HepG2 (cell line): ENCODE measurements at regions not wholly inside any gene's neighbourhood (a gene's known extent, or its start where the extent isn't known, plus 50 kb on each side); places are given as distances from the start of the nearest gene placed in this dataset.

Experiments
- DR1 ChIP-seq: sonication (generic); formaldehyde crosslinking; IDR thresholded peaks from 2 replicates; pipeline ENCODE4 v1.8.0; 2021; ENCODE audit warnings: mild to moderate bottlenecking, missing genetic modification reagents, inconsistent platforms
- POLR2A ChIP-seq, 2 experiments: IDR thresholded peaks; 2 replicates each; pipeline ENCODE4 v1.6.1; 2011; ENCODE audit warnings: low read depth in 2 of 2, low read length in 2 of 2, mild to moderate bottlenecking in 1 of 2, moderate library complexity in 1 of 2; ENCODE audit not compliant: insufficient read depth in 1 of 2
- POLR2AphosphoS5 ChIP-seq: IDR thresholded peaks from 2 replicates; pipeline ENCODE4 v1.6.1; 2012; ENCODE audit warnings: low read depth, low read length
- SP2 ChIP-seq: sonication (generic); formaldehyde crosslinking; IDR thresholded peaks from 2 replicates; pipeline ENCODE4 v1.5.1; 2020; ENCODE audit warnings: mild to moderate bottlenecking, missing genetic modification reagents
- ZBTB21 ChIP-seq: sonication (generic); formaldehyde crosslinking; IDR thresholded peaks from 2 replicates; pipeline ENCODE4 v1.4.0; 2020; ENCODE audit warnings: missing genetic modification reagents
- ZBTB7A ChIP-seq: sonication (generic); formaldehyde crosslinking; IDR thresholded peaks from 2 replicates; pipeline ENCODE4 v1.8.0; 2022; ENCODE audit warnings: mild to moderate bottlenecking, missing genetic modification reagents
- TF ChIP-seq, protein P1 (sequence below): IDR thresholded peaks from 2 replicates; pipeline ENCODE4 v1.6.1; 2012; ENCODE audit warnings: inconsistent platforms
- TF ChIP-seq, protein P2 (sequence below): sonication (generic); formaldehyde crosslinking; IDR thresholded peaks from 2 replicates; pipeline ENCODE4 v1.5.0; 2020; ENCODE audit warnings: mild to moderate bottlenecking, missing genetic modification reagents, moderate library complexity
- TF ChIP-seq, protein P3 (sequence below): sonication (generic); formaldehyde crosslinking; IDR thresholded peaks from 2 replicates; pipeline ENCODE4 v1.5.0; 2020; ENCODE audit warnings: missing genetic modification reagents
- TF ChIP-seq, protein P4 (sequence below): sonication (generic); formaldehyde crosslinking; IDR thresholded peaks from 2 replicates; pipeline ENCODE4 v1.9.0; 2022; ENCODE audit warnings: missing genetic modification reagents, mild to moderate bottlenecking, borderline replicate concordance
- TF ChIP-seq, protein P5 (sequence below): sonication (generic); formaldehyde crosslinking; IDR thresholded peaks from 2 replicates; pipeline ENCODE4 v1.5.1; 2020; ENCODE audit warnings: mild to moderate bottlenecking, missing genetic modification reagents, borderline replicate concordance

DNA sequence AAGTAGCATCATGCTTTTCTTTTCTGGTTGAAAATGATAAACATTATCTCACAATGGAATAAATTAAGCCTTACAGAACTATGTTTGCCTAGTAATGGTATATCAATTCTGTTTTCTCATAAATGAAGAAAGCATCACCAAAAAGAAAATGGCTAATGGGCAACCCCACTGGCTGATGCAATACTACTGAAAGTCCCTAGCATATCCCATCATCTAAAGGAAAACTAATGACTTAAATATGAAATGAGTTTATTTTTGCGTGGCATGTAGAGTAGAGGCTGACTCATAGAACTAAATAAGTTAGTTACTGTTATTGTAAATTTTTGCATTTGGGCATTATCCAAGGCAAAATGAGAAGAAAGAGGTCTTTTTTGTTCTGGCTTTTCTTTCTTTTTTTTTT lies 1156.3 kb upstream of the SEL1L start:
- TF ChIP-seq DR1, result no peak
- TF ChIP-seq, protein P1, sequence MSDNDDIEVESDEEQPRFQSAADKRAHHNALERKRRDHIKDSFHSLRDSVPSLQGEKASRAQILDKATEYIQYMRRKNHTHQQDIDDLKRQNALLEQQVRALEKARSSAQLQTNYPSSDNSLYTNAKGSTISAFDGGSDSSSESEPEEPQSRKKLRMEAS, result no peak
- TF ChIP-seq, protein P2, sequence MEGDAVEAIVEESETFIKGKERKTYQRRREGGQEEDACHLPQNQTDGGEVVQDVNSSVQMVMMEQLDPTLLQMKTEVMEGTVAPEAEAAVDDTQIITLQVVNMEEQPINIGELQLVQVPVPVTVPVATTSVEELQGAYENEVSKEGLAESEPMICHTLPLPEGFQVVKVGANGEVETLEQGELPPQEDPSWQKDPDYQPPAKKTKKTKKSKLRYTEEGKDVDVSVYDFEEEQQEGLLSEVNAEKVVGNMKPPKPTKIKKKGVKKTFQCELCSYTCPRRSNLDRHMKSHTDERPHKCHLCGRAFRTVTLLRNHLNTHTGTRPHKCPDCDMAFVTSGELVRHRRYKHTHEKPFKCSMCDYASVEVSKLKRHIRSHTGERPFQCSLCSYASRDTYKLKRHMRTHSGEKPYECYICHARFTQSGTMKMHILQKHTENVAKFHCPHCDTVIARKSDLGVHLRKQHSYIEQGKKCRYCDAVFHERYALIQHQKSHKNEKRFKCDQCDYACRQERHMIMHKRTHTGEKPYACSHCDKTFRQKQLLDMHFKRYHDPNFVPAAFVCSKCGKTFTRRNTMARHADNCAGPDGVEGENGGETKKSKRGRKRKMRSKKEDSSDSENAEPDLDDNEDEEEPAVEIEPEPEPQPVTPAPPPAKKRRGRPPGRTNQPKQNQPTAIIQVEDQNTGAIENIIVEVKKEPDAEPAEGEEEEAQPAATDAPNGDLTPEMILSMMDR (CRISPR knock-in tag), result no peak
- TF ChIP-seq POLR2AphosphoS5, result no peak
- no peak for TF ChIP-seq SP2 (CRISPR knock-in tag)
- no peak for TF ChIP-seq ZBTB7A (CRISPR knock-in tag)
- TF ChIP-seq, protein P3, sequence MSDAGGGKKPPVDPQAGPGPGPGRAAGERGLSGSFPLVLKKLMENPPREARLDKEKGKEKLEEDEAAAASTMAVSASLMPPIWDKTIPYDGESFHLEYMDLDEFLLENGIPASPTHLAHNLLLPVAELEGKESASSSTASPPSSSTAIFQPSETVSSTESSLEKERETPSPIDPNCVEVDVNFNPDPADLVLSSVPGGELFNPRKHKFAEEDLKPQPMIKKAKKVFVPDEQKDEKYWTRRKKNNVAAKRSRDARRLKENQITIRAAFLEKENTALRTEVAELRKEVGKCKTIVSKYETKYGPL (CRISPR knock-in tag), result no peak
- TF ChIP-seq, protein P4, sequence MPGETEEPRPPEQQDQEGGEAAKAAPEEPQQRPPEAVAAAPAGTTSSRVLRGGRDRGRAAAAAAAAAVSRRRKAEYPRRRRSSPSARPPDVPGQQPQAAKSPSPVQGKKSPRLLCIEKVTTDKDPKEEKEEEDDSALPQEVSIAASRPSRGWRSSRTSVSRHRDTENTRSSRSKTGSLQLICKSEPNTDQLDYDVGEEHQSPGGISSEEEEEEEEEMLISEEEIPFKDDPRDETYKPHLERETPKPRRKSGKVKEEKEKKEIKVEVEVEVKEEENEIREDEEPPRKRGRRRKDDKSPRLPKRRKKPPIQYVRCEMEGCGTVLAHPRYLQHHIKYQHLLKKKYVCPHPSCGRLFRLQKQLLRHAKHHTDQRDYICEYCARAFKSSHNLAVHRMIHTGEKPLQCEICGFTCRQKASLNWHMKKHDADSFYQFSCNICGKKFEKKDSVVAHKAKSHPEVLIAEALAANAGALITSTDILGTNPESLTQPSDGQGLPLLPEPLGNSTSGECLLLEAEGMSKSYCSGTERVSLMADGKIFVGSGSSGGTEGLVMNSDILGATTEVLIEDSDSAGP (CRISPR knock-in tag), result no peak
- no peak for TF ChIP-seq ZBTB21 (CRISPR knock-in tag)
- TF ChIP-seq, protein P5, sequence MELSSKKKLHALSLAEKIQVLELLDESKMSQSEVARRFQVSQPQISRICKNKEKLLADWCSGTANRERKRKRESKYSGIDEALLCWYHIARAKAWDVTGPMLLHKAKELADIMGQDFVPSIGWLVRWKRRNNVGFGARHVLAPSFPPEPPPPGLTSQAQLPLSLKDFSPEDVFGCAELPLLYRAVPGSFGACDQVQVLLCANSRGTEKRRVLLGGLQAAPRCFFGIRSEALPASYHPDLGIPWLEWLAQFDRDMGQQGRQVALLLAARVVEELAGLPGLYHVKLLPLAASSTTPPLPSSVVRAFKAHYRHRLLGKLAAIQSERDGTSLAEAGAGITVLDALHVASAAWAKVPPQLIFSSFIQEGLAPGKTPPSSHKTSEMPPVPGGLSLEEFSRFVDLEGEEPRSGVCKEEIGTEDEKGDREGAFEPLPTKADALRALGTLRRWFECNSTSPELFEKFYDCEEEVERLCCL (CRISPR knock-in tag), result no peak
- no peak for TF ChIP-seq POLR2A (IDR thresholded peaks at IDR 0.05; ENCODE audit: insufficient read depth in 1 of 2, low read depth in 2 of 2, low read length in 2 of 2)
